K562 (cell line): ENCODE measurements at regions not wholly inside any gene's neighbourhood (a gene's known extent, or its start where the extent isn't known, plus 50 kb on each side); places are given as distances from the start of the nearest gene placed in this dataset.

Experiments
- ATF2 ChIP-seq: sonication (generic); formaldehyde crosslinking; IDR thresholded peaks from 2 replicates; pipeline ENCODE4 v1.8.1; 2022; ENCODE audit warnings: missing genetic modification reagents
- CTCF ChIP-seq, 3 experiments: IDR thresholded peaks in 2 of 3; conservative IDR thresholded peaks in 1 of 3; 2 replicates each; pipeline ENCODE4 v1.5.1; 2011 to 2012; ENCODE audit warnings: low read length in 3 of 3, mild to moderate bottlenecking in 3 of 3, control low read depth in 2 of 3, improper control_type of control experiment in 1 of 3, inconsistent platforms in 1 of 3, low read depth in 1 of 3, mixed read lengths in 1 of 3, moderate library complexity in 1 of 3; ENCODE audit not compliant: insufficient read depth in 2 of 3
- DACH1 ChIP-seq: fragments of 450-650 bp; IDR thresholded peaks from 2 replicates; pipeline ENCODE4 v1.6.1; 2018; ENCODE audit not compliant: partially characterized antibody
- FOSL1 ChIP-seq: fragments of 200-800 bp; sonication (Bioruptor generic); conservative IDR thresholded peaks from 2 replicates; pipeline ENCODE4 v1.6.1; 2016; ENCODE audit warnings: missing genetic modification characterization, missing compliant biosample characterization
- FUS ChIP-seq: fragments of 200-400 bp; formaldehyde crosslinking; optimal IDR thresholded peaks from 2 replicates; pipeline ENCODE3; 2017; ENCODE audit warnings: low read depth, low read length
- HCFC1 ChIP-seq: IDR thresholded peaks from 2 replicates; pipeline ENCODE4 v1.6.1; 2012; ENCODE audit warnings: low read depth, low read length, improper control_type of control experiment
- IRF2 ChIP-seq: sonication (generic); formaldehyde crosslinking; IDR thresholded peaks from 2 replicates; pipeline ENCODE4 v1.8.1; 2022; ENCODE audit warnings: mild to moderate bottlenecking, missing genetic modification reagents
- MAX ChIP-seq: sonication (generic); formaldehyde crosslinking; IDR thresholded peaks from 2 replicates; pipeline ENCODE4 v1.9.0; 2022; ENCODE audit warnings: mild to moderate bottlenecking, missing genetic modification reagents
- PCBP2 ChIP-seq: fragments of 200-400 bp; formaldehyde crosslinking; IDR thresholded peaks from 2 replicates; pipeline ENCODE4 v1.6.1; 2018; ENCODE audit warnings: low read length, low read depth, mild to moderate bottlenecking, moderate library complexity; ENCODE audit not compliant: poor library complexity, severe bottlenecking
- RCOR1 ChIP-seq, 2 experiments: IDR thresholded peaks; 2 replicates each; pipeline ENCODE4 v1.6.1; 2012; ENCODE audit warnings: low read depth in 2 of 2, low read length in 2 of 2, borderline replicate concordance in 1 of 2, improper control_type of control experiment in 1 of 2
- SAFB2 ChIP-seq: fragments of 200-400 bp; formaldehyde crosslinking; IDR thresholded peaks from 2 replicates; pipeline ENCODE4 v1.6.1; 2018; ENCODE audit warnings: borderline replicate concordance, low read length, low read depth, moderate library complexity; ENCODE audit not compliant: severe bottlenecking
- SIX5 ChIP-seq, 2 experiments: IDR thresholded peaks; 2 replicates each; pipeline ENCODE4 v1.6.1; 2011; ENCODE audit warnings: low read length in 2 of 2, borderline replicate concordance in 1 of 2, low read depth in 1 of 2, mild to moderate bottlenecking in 1 of 2, moderate library complexity in 1 of 2; ENCODE audit not compliant: insufficient read depth in 1 of 2
- ZBTB12 ChIP-seq: fragments of 250-450 bp; sonication (Bioruptor Pico); IDR thresholded peaks from 2 replicates; pipeline ENCODE4 v1.4.0; 2020

- TF ChIP-seq IRF2 = no peak
- no peak for TF ChIP-seq RCOR1 (IDR thresholded peaks at IDR 0.05; ENCODE audit: borderline replicate concordance in 1 of 2, low read depth in 2 of 2, low read length in 2 of 2)
- TF ChIP-seq FOSL1 = no peak
- no peak for TF ChIP-seq FUS
- no peak for TF ChIP-seq SAFB2
- TF ChIP-seq ZBTB12 (CRISPR knock-in tag) = no peak
- TF ChIP-seq HCFC1 = no peak
- no peak for TF ChIP-seq CTCF (IDR thresholded peaks at IDR 0.05 in 2 of 3, conservative IDR thresholded peaks at IDR 0.05 in 1 of 3; ENCODE audit: insufficient read depth in 2 of 3, low read depth in 1 of 3, low read length in 3 of 3)
- TF ChIP-seq ATF2 = no peak
- TF ChIP-seq DACH1 = no peak
- TF ChIP-seq MAX (CRISPR knock-in tag) = no peak
- no peak for TF ChIP-seq PCBP2
- no peak for TF ChIP-seq SIX5 (IDR thresholded peaks at IDR 0.05; ENCODE audit: borderline replicate concordance in 1 of 2, insufficient read depth in 1 of 2, low read depth in 1 of 2, low read length in 2 of 2)
These were observed 285.1 kb upstream of the CCDC54 start for GRCh38 chr3:107092121-107092520.
